ENCODE measurements at regions not wholly inside any gene's neighbourhood (a gene's known extent, or its start where the extent isn't known, plus 50 kb on each side); places are given as distances from the start of the nearest gene placed in this dataset.

DNA sequence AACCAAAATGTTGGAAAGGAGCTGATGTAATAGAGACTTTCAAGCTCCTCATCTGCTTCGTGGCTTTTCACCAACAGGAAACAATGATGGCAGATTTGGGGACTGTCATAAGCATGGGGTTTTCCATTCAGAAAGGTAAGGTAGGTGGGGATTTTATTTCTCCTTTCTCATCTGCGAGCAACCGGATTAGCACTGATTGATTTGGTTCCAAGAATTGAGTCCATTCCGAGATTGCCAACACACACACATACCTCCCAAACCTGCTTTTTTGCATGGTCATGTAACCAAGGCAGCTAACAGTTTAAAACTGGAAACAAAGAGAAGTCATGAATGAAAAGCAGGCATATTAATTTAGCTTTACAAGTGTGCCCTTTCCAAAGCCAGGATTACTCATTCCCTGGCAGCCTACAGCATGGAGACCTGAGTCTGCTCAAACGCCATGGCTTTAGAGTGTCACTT, 63.0 kb upstream of the LNX1 start:
- no peak overlapping the region for H3K4me3 ChIP-seq (ENCODE audit: low read depth, low read length)
- DNase-seq (ENCODE audit: low read depth) = peak; percentile 94
- TF ChIP-seq, protein P1, sequence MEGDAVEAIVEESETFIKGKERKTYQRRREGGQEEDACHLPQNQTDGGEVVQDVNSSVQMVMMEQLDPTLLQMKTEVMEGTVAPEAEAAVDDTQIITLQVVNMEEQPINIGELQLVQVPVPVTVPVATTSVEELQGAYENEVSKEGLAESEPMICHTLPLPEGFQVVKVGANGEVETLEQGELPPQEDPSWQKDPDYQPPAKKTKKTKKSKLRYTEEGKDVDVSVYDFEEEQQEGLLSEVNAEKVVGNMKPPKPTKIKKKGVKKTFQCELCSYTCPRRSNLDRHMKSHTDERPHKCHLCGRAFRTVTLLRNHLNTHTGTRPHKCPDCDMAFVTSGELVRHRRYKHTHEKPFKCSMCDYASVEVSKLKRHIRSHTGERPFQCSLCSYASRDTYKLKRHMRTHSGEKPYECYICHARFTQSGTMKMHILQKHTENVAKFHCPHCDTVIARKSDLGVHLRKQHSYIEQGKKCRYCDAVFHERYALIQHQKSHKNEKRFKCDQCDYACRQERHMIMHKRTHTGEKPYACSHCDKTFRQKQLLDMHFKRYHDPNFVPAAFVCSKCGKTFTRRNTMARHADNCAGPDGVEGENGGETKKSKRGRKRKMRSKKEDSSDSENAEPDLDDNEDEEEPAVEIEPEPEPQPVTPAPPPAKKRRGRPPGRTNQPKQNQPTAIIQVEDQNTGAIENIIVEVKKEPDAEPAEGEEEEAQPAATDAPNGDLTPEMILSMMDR (IDR thresholded peaks at IDR 0.05; ENCODE audit: control insufficient read depth, extremely low read depth, insufficient read depth) = no peak

DNA sequence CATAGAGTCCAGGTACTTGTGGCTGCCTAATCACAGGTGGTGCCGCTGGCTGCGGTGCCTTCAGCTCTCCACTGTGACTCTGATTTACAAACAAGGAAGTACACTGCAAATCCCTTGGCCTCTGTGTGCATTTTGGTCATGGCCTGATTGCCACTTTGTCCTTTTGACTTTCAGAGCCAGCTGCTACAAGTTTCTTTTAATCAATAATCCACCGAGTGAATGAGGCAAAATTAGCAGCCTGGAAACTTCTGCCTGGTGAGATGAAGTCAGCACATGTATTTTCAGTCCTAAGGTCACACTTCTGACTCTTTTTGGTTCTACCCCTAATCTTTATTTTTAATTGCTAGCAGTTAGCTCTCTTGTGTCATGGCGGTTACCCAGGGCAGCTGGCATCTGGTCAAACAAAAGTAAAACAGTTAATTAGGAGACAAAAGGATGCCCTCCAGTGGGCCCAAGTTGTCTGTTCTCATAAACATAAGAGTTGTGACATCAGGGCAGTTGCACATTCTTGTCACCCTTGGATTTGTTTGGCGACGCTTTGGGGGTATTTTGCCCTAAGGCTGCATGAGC, 62.3 kb upstream of the LNX1 start:
- TF ChIP-seq, protein P1 (IDR thresholded peaks at IDR 0.05; ENCODE audit: control insufficient read depth, extremely low read depth, insufficient read depth) = peak; percentile 27; the same call in 1 of the 2 replicates
- DNase-seq (ENCODE audit: low read depth) = peak; percentile 87
- H3K4me3 ChIP-seq (ENCODE audit: low read depth, low read length) = no peak overlapping the region

DNA sequence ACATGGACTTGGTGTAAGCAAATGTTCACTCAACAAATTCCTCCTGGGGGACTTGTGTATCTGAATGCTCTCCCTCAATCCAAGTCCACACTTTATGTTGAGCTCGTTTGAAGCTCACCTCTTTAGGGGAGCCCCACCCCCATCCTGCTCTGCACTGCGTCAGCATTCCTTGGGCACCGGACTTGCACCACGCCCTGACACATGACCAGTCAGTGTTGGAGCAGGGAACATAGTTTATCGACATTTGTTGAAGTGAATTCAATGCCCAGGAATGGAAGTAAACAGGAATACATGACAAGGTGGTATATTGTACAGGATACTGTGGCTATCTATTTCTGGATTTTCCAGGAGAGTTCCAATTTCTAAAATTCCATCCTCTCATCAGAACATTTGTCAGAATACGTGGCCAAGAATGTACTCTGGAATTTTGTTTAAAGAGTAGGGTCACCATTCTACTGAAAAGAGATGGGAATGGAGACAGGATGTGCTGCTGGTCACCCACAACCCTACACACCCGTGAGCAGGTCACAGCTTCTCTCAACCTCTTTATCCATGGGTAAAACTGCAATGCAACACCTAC, 60.0 kb upstream of the LNX1 start:
- TF ChIP-seq, protein P1 (IDR thresholded peaks at IDR 0.05; ENCODE audit: control insufficient read depth, extremely low read depth, insufficient read depth) = no peak
- no peak overlapping the region for H3K4me3 ChIP-seq (ENCODE audit: low read depth, low read length)
- DNase-seq (ENCODE audit: low read depth) = no peak

DNA sequence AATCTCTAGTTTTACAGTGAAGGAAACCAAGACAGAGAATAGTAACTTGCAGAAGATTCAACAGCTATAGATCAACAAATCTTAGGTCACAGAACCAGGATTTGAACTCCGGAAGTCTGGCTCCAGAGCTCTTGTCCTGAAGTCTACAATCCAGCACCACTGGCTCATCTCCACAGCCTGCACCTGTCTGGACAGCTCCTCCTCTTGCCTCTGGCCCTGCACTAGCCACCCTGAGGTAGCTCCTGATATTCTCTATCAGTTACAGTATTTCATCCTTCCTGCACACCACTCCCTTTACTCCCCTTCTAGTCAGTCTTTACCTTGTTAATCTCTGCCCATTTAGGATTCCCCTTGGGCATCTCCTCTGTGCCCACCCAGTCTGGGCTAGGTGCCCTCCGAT, 58.1 kb upstream of the LNX1 start:
- no peak overlapping the region for H3K4me3 ChIP-seq (ENCODE audit: low read depth, low read length)
- no peak for DNase-seq (ENCODE audit: low read depth)
- TF ChIP-seq, protein P1 (IDR thresholded peaks at IDR 0.05; ENCODE audit: control insufficient read depth, extremely low read depth, insufficient read depth) = no peak

DNA sequence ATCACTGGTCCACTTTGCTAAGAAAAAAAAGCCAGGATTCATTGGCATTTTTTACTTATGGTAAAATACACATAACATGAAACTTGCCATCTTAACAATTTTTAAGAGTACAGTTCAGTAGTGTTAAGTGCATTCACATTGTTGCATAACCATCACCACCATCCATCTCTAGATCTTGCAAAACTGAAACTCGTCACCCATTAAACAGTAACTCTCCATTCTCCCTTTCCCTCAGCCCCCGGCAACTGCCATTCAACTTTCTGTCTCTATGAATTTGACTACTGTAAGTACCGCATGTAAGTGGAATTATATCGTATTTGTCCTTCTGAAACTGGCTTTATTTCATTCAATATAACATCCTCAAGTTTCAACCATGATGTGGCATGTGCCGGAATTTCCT, 56.3 kb upstream of the LNX1 start:
- H3K4me3 ChIP-seq (ENCODE audit: low read depth, low read length) = no peak overlapping the region
- no peak for DNase-seq (ENCODE audit: low read depth)
- TF ChIP-seq, protein P1 (IDR thresholded peaks at IDR 0.05; ENCODE audit: control insufficient read depth, extremely low read depth, insufficient read depth) = no peak

DNA sequence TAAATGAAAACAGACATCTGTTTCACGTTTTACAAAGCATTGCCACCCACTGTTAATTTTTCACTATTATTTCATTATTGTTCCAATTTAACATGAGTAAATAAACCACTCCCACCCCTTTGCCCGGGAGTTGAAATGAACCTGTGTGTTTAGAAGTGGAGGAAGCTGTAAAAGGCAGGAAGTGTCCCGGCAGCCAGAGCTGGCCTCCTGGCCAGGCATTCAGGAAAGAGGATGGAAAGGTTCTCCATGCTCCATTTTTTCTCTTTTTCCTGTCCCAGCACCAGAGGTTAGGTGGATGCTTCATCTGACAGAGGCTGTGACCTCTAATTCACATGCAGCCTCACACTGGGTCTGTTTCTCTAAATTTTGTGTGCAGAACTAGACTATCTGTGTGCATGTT, 55.5 kb upstream of the LNX1 start:
- no peak for DNase-seq (ENCODE audit: low read depth)
- H3K4me3 ChIP-seq (ENCODE audit: low read depth, low read length) = no peak overlapping the region
- TF ChIP-seq, protein P1 (IDR thresholded peaks at IDR 0.05; ENCODE audit: control insufficient read depth, extremely low read depth, insufficient read depth) = no peak

DNA sequence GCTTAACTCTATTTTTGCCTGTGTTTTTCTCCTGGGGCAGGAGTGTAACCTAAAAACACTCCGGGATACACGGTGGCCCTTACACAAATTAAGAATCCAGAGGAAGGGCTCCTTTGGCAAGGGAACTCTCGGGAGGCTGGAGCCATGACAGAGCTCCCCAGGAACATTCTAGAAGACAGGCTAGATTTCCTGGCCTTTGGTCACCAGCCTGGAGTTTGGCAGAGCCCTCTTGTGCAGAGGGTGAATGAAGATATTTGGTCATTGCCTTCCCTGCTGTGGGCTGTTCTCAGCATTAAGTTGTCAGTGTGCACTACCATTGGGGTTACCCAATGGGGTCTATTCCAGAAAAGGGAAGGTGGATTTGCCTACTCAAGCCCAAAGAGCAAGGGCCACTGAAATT, 53.8 kb upstream of the LNX1 start:
- peak overlapping the region; percentile 3; the same call in 1 of the 2 replicates for H3K4me3 ChIP-seq (ENCODE audit: low read depth, low read length)
- TF ChIP-seq, protein P1 (IDR thresholded peaks at IDR 0.05; ENCODE audit: control insufficient read depth, extremely low read depth, insufficient read depth) = no peak
- DNase-seq (ENCODE audit: low read depth) = no peak
